NCI-H2081 (cell line): ENCODE measurements at regions not wholly inside any gene's neighbourhood (a gene's known extent, or its start where the extent isn't known, plus 50 kb on each side); places are given as distances from the start of the nearest gene placed in this dataset.
"Not testable (repeated sequence)": the region's sequence is repeated elsewhere in the genome, so short reads cannot be mapped to it uniquely, and the experiment has no call there.

ENCODE experiments used
- DNase-seq, 2 experiments: peaks; one replicate each; lab custom pipeline; 2025; lab: John Stamatoyannopoulos, UW

- not testable (repeated sequence) for DNase-seq
These were observed 181.1 kb downstream of the TBC1D2B start for GRCh38 chr15:77896147-77897112.

- no peak for DNase-seq
These were observed 181.8 kb downstream of the TBC1D2B start for GRCh38 chr15:77895742-77896141.

- DNase-seq = not testable (repeated sequence)
These were observed 182.4 kb downstream of the TBC1D2B start for GRCh38 chr15:77895145-77895544.

GRCh38 chr15:77893671-77894640, 183.6 kb downstream of the TBC1D2B start:
- not testable (repeated sequence) for DNase-seq

GRCh38 chr15:77893246-77893645, 184.3 kb downstream of the TBC1D2B start:
- not testable (repeated sequence) for DNase-seq

GRCh38 chr15:77892335-77892734, 185.2 kb downstream of the TBC1D2B start:
- no peak for DNase-seq

GRCh38 chr15:77891862-77892261, 185.6 kb downstream of the TBC1D2B start:
- DNase-seq = not testable (repeated sequence)

- DNase-seq = not testable (repeated sequence)
These were observed 186.4 kb downstream of the TBC1D2B start for GRCh38 chr15:77890911-77891801.

- DNase-seq = not testable (repeated sequence)
These were observed 187.4 kb downstream of the TBC1D2B start for GRCh38 chr15:77889828-77890725.

GRCh38 chr15:77889009-77889806, 188.3 kb downstream of the TBC1D2B start:
- no peak for DNase-seq

- DNase-seq = not testable (repeated sequence)
These were observed 189.7 kb downstream of the TBC1D2B start for GRCh38 chr15:77887563-77888429.

- DNase-seq = no peak
These were observed 190.6 kb downstream of the TBC1D2B start for GRCh38 chr15:77886805-77887448.

GRCh38 chr15:77885877-77886500, 191.5 kb downstream of the TBC1D2B start:
- DNase-seq = not testable (repeated sequence)

- not testable (repeated sequence) for DNase-seq
These were observed 194.5 kb downstream of the TBC1D2B start for GRCh38 chr15:77883012-77883411.

- no peak for DNase-seq
These were observed 195.6 kb downstream of the TBC1D2B start for GRCh38 chr15:77881950-77882349.

GRCh38 chr15:77881535-77881934, 196.0 kb downstream of the TBC1D2B start:
- not testable (repeated sequence) for DNase-seq

GRCh38 chr15:77879466-77879865, 198.0 kb downstream of the TBC1D2B start:
- DNase-seq = not testable (repeated sequence)
